HCT116 (cell line): ENCODE measurements at regions not wholly inside any gene's neighbourhood (a gene's known extent, or its start where the extent isn't known, plus 50 kb on each side); places are given as distances from the start of the nearest gene placed in this dataset.

Experiments used
- ATAC-seq: fragments of 200-7000 bp; cut with Tn5 transposase; 2 replicates; pipeline ENCODE4 v1.9.1; 2020; ENCODE audit warnings: mild to moderate bottlenecking, moderate library complexity
- BruUV-seq: library from RNA; stranded (reverse); fragments of 400-500 nt; replicated peaks from 2 replicates; lab custom pipeline; 2021; lab: Mats Ljungman, UMichigan
- CTCF ChIA-PET: fragments of 300-600 bp; sonication (Branson Sonifier 250); formaldehyde crosslinking; loops from one replicate; lab custom pipeline; 2021; ENCODE audit warnings: antibody characterized with exemption; lab: Charles Lee
- POLR2A ChIA-PET: fragments of 300-600, 350-600 bp; sonication (Branson Sonifier 250); formaldehyde crosslinking; loops from one replicate; lab custom pipeline; 2021; ENCODE audit warnings: antibody characterized with exemption; lab: Charles Lee
- RAD21 ChIA-PET, 2 experiments: fragments of 300-600 bp; sonication (Branson Sonifier 250); formaldehyde crosslinking; loops; one replicate each; lab custom pipeline; 2023; ENCODE audit warnings: low total read pairs in 2 of 2; ENCODE audit not compliant: uncharacterized antibody in 2 of 2, unreplicated experiment in 2 of 2, low non-redundant PET in 1 of 2; lab: Charles Lee
- DNase-seq: peaks from one replicate; pipeline ENCODE4 v3.0.0-alpha.2; 2010; ENCODE audit warnings: low read depth, low spot score
- H2AFZ ChIP-seq: fragments of 200-600 bp; shearing (Covaris generic), sonication (generic); 2 replicates; pipeline ENCODE4 v1.6.1; 2017; ENCODE audit warnings: low read depth, mixed run types, mixed read lengths, antibody characterized with exemption, low read length; ENCODE audit not compliant: poor library complexity, severe bottlenecking
- H3K27ac ChIP-seq: 2 replicates; pipeline ENCODE4 v1.5.1; 2012; ENCODE audit warnings: low read depth, low read length
- H3K27me3 ChIP-seq: fragments of 200-600 bp; sonication (generic); 2 replicates; pipeline ENCODE4 v1.6.1; 2016; ENCODE audit warnings: mixed run types, low read length, mixed read lengths; ENCODE audit not compliant: insufficient read depth
- H3K36me3 ChIP-seq, 2 experiments: fragments of 200-500 bp in 1 of 2; fragments of 200-600 bp in 1 of 2; sonication (Bioruptor generic) in 1 of 2; sonication (generic) in 1 of 2; 2 replicates each; pipeline versions ENCODE4 v1.5.1 to v1.6.1; 2014 to 2016; ENCODE audit warnings: low read length in 2 of 2, inconsistent platforms in 1 of 2, mixed read lengths in 1 of 2, mixed run types in 1 of 2; ENCODE audit not compliant: insufficient read depth in 2 of 2, control insufficient read depth in 1 of 2
- H3K4me1 ChIP-seq, 2 experiments: fragments of 200-600 bp in 1 of 2; sonication (generic) in 1 of 2; 2 replicates each; pipeline versions ENCODE4 v1.5.1 to v1.6.1; 2012 to 2017; ENCODE audit warnings: low read length in 2 of 2, inconsistent platforms in 1 of 2, mild to moderate bottlenecking in 1 of 2, mixed read lengths in 1 of 2, mixed run types in 1 of 2, moderate library complexity in 1 of 2; ENCODE audit not compliant: insufficient read depth in 2 of 2, control insufficient read depth in 1 of 2
- H3K4me2 ChIP-seq: fragments of 200-600 bp; sonication (generic); 2 replicates; pipeline ENCODE4 v1.6.1; 2017; ENCODE audit warnings: mixed run types, low read length, mixed read lengths
- H3K4me3 ChIP-seq, 2 experiments: fragments of 200-600 bp in 1 of 2; sonication (generic) in 1 of 2; replicated peaks in 1 of 2; 2 replicates each; pipeline ENCODE4 v1.5.1; 2011 to 2016; ENCODE audit warnings: low read length in 2 of 2, control low read depth in 1 of 2, low read depth in 1 of 2, mild to moderate bottlenecking in 1 of 2, mixed read lengths in 1 of 2, mixed run types in 1 of 2
- H3K79me2 ChIP-seq: fragments of 200-600 bp; sonication (generic); 2 replicates; pipeline ENCODE4 v1.6.1; 2017; ENCODE audit warnings: mild to moderate bottlenecking, mixed run types, low read length, moderate library complexity, mixed read lengths; ENCODE audit not compliant: insufficient read depth
- H3K9ac ChIP-seq: fragments of 200-600 bp; sonication (generic); 2 replicates; pipeline ENCODE4 v1.6.1; 2016; ENCODE audit warnings: low read length, mixed read lengths
- H3K9me2 ChIP-seq: fragments of 200-600 bp; sonication (generic), shearing (Covaris generic); 2 replicates; pipeline ENCODE4 v1.6.1; 2017; ENCODE audit warnings: mixed run types, mild to moderate bottlenecking, moderate library complexity; ENCODE audit not compliant: insufficient read depth
- H3K9me3 ChIP-seq, 2 experiments: fragments of 200-500 bp in 1 of 2; fragments of 200-600 bp in 1 of 2; sonication (Bioruptor generic) in 1 of 2; sonication (generic) in 1 of 2; 2 replicates each; pipeline ENCODE4 v1.6.1; 2014 to 2017; ENCODE audit warnings: low read length in 2 of 2, mixed read lengths in 2 of 2, inconsistent platforms in 1 of 2, low read depth in 1 of 2, mild to moderate bottlenecking in 1 of 2, mixed run types in 1 of 2, moderate library complexity in 1 of 2; ENCODE audit not compliant: control insufficient read depth in 1 of 2, insufficient read depth in 1 of 2
- H4K20me1 ChIP-seq: fragments of 200-600 bp; sonication (generic), shearing (Covaris generic); 2 replicates; pipeline ENCODE4 v1.6.1; 2017; ENCODE audit warnings: mixed run types, mild to moderate bottlenecking, moderate library complexity; ENCODE audit not compliant: insufficient read depth
- EGR1 ChIP-seq: IDR thresholded peaks from 2 replicates; pipeline ENCODE4 v1.6.1; 2012; ENCODE audit warnings: low read depth
- ELF1 ChIP-seq: IDR thresholded peaks from 2 replicates; pipeline ENCODE4 v1.6.1; 2012; ENCODE audit warnings: low read depth, borderline replicate concordance
- EZH2 ChIP-seq: fragments of 200-600 bp; sonication (generic); IDR thresholded peaks from 2 replicates; pipeline ENCODE4 v1.6.1; 2017; ENCODE audit warnings: antibody characterized with exemption, mixed run types
- EZH2phosphoT487 ChIP-seq: fragments of 200-600 bp; IDR thresholded peaks from 2 replicates; pipeline ENCODE4 v1.6.1; 2018; ENCODE audit warnings: antibody characterized with exemption, borderline replicate concordance
- FOSL1 ChIP-seq: IDR thresholded peaks from 2 replicates; pipeline ENCODE4 v1.6.1; 2012; ENCODE audit warnings: low read depth
- JUND ChIP-seq: IDR thresholded peaks from 2 replicates; pipeline ENCODE4 v1.6.1; 2012
- POLR2A ChIP-seq: IDR thresholded peaks from 2 replicates; pipeline ENCODE4 v1.7.0; 2011; ENCODE audit warnings: borderline replicate concordance; ENCODE audit not compliant: insufficient read depth, insufficient read length; ENCODE audit errors: extremely low read depth
- POLR2AphosphoS5 ChIP-seq: IDR thresholded peaks from 2 replicates; pipeline ENCODE4 v1.6.1; 2011; ENCODE audit warnings: mild to moderate bottlenecking, low read depth, low read length, moderate library complexity
- RAD21 ChIP-seq: IDR thresholded peaks from 2 replicates; pipeline ENCODE4 v1.6.1; 2012; ENCODE audit warnings: low read depth, mild to moderate bottlenecking
- REST ChIP-seq: IDR thresholded peaks from 2 replicates; pipeline ENCODE4 v1.6.1; 2012; ENCODE audit warnings: low read depth
- SIN3A ChIP-seq: IDR thresholded peaks from 2 replicates; pipeline ENCODE4 v1.6.1; 2012; ENCODE audit warnings: low read depth
- YY1 ChIP-seq: IDR thresholded peaks from 2 replicates; pipeline ENCODE4 v1.6.1; 2011; ENCODE audit warnings: low read length, low read depth, moderate library complexity, mild to moderate bottlenecking; ENCODE audit not compliant: insufficient replicate concordance; ENCODE audit errors: extremely low read depth
- ZBTB33 ChIP-seq: IDR thresholded peaks from 2 replicates; pipeline ENCODE4 v1.6.1; 2011; ENCODE audit warnings: mild to moderate bottlenecking, low read length, moderate library complexity; ENCODE audit not compliant: insufficient replicate concordance; ENCODE audit errors: extremely low read depth
- ZFX ChIP-seq: fragments of 450-650 bp; IDR thresholded peaks from 2 replicates; pipeline ENCODE4 v1.6.1; 2017
- intact Hi-C: fragments of 100-400 bp; cut with micrococcal nuclease; formaldehyde crosslinking; loops from 2 replicates; pipeline ENCODE4 v1.10.0; 2022

- Histone ChIP-seq H3K4me2 (no peak overlapping the region), H3K9me2 (no peaks in the 10 kb centered on the region), H3K36me3 (no peaks in the 10 kb centered on the region), H3K9me3 (no peaks in the 10 kb centered on the region), H3K4me3 (no peak overlapping the region), H3K4me1 (peaks cover 4 to 6% of the 10 kb centered on the region in 2 experiments; a peak in 2 of 4 replicates), H2AFZ (no peak overlapping the region), H4K20me1 (no peaks in the 10 kb centered on the region), H3K79me2 (no peaks in the 10 kb centered on the region), H3K27ac (no peak overlapping the region), H3K27me3 (no peaks in the 10 kb centered on the region), H3K9ac (no peak overlapping the region)
- ChIA-PET POLR2A (no interaction called here), RAD21 (no interaction called here), CTCF (no interaction called here)
- BruUV-seq = no TSS peak
- intact Hi-C loops = no loop called here
- TF ChIP-seq ZFX (no peak), EGR1 (no peak), REST (no peak), ELF1 (no peak), FOSL1 (no peak), YY1 (no peak), POLR2A (no peak), RAD21 (no peak), POLR2AphosphoS5 (no peak), SIN3A (no peak), ZBTB33 (no peak), EZH2 (no peak), JUND (no peak), EZH2phosphoT487 (no peak)
- no peak for DNase-seq
- ATAC-seq = no peak
Measured at GRCh38 chr3:177528306-177529070, 331.2 kb upstream of the TBL1XR1 start.
